ENCODE measurements at regions not wholly inside any gene's neighbourhood (a gene's known extent, or its start where the extent isn't known, plus 50 kb on each side); places are given as distances from the start of the nearest gene placed in this dataset.

- H3K4me3 ChIP-seq (ENCODE audit: low read length in 3 of 3) = no peak overlapping the region
- no peaks in the 10 kb centered on the region for H3K4me1 ChIP-seq (ENCODE audit: control insufficient read depth in 2 of 3, insufficient read depth in 2 of 3, low read depth in 1 of 3, low read length in 3 of 3)
- no peak overlapping the region for H3K9ac ChIP-seq (ENCODE audit: low read length in 3 of 3)
- no peaks in the 10 kb centered on the region for H3K36me3 ChIP-seq (ENCODE audit: control insufficient read depth in 2 of 3, insufficient read depth in 3 of 3, low read length in 3 of 3)
- no peaks in the 10 kb centered on the region for H3K9me3 ChIP-seq (ENCODE audit: control insufficient read depth in 2 of 3, insufficient read depth in 1 of 3, low read length in 3 of 3)
- FAIRE-seq (no peak), DNase-seq (no peak)
- no peaks in the 10 kb centered on the region for H3K27me3 ChIP-seq (ENCODE audit: control insufficient read depth, insufficient read depth, low read length)
- no peak for TF ChIP-seq CTCF (IDR thresholded peaks at IDR 0.05; ENCODE audit: borderline replicate concordance, extremely low read depth, insufficient read depth)
- intact Hi-C loops (cut with DNase I) = no loop called here
- H3K27ac ChIP-seq (ENCODE audit: low read depth in 2 of 2, low read length in 2 of 2) = no peak overlapping the region
Observed at GRCh38 chr5:3339798-3340115, 255.9 kb upstream of the IRX1 start.

- no peak for DNase-seq
Observed at GRCh38 chr5:3339092-3339797, 256.4 kb upstream of the IRX1 start.

GRCh38 chr5:3337812-3338541 lies 257.7 kb upstream of the IRX1 start:
- Histone ChIP-seq H3K27me3 (ENCODE audit: control insufficient read depth, insufficient read depth, low read length) (no peaks in the 10 kb centered on the region), H3K27ac (ENCODE audit: low read depth in 2 of 2, low read length in 2 of 2) (no peak overlapping the region), H3K9ac (ENCODE audit: low read length in 3 of 3) (no peak overlapping the region), H3K4me3 (ENCODE audit: low read length in 3 of 3) (no peak overlapping the region), H3K9me3 (ENCODE audit: control insufficient read depth in 2 of 3, insufficient read depth in 1 of 3, low read length in 3 of 3) (no peaks in the 10 kb centered on the region), H3K36me3 (ENCODE audit: control insufficient read depth in 2 of 3, insufficient read depth in 3 of 3, low read length in 3 of 3) (no peaks in the 10 kb centered on the region), H3K4me1 (ENCODE audit: control insufficient read depth in 2 of 3, insufficient read depth in 2 of 3, low read depth in 1 of 3, low read length in 3 of 3) (no peaks in the 10 kb centered on the region)
- FAIRE-seq (no peak), DNase-seq (no peak)
- TF ChIP-seq CTCF (IDR thresholded peaks at IDR 0.05; ENCODE audit: borderline replicate concordance, extremely low read depth, insufficient read depth) = no peak
- intact Hi-C loops (cut with DNase I) = no loop called here

More at GRCh38 chr5:3339092-3339797, 256.4 kb upstream of the IRX1 start:
- Histone ChIP-seq H3K27me3 (ENCODE audit: control insufficient read depth, insufficient read depth, low read length) (no peaks in the 10 kb centered on the region), H3K9me3 (ENCODE audit: control insufficient read depth in 2 of 3, insufficient read depth in 1 of 3, low read length in 3 of 3) (no peaks in the 10 kb centered on the region), H3K9ac (ENCODE audit: low read length in 3 of 3) (no peak overlapping the region), H3K27ac (ENCODE audit: low read depth in 2 of 2, low read length in 2 of 2) (no peak overlapping the region), H3K4me1 (ENCODE audit: control insufficient read depth in 2 of 3, insufficient read depth in 2 of 3, low read depth in 1 of 3, low read length in 3 of 3) (no peaks in the 10 kb centered on the region), H3K4me3 (ENCODE audit: low read length in 3 of 3) (no peak overlapping the region), H3K36me3 (ENCODE audit: control insufficient read depth in 2 of 3, insufficient read depth in 3 of 3, low read length in 3 of 3) (no peaks in the 10 kb centered on the region)
- intact Hi-C loops (cut with DNase I) = no loop called here
- no peak for TF ChIP-seq CTCF (IDR thresholded peaks at IDR 0.05; ENCODE audit: borderline replicate concordance, extremely low read depth, insufficient read depth)
- FAIRE-seq = no peak
